NCI-H1930 (cell line): ENCODE measurements at regions not wholly inside any gene's neighbourhood (a gene's known extent, or its start where the extent isn't known, plus 50 kb on each side); places are given as distances from the start of the nearest gene placed in this dataset.
"Not testable (repeated sequence)": the region's sequence is repeated elsewhere in the genome, so short reads cannot be mapped to it uniquely, and the experiment has no call there.

ENCODE experiments used
- DNase-seq, 2 experiments: peaks; one replicate each; lab custom pipeline; 2025; lab: John Stamatoyannopoulos, UW

GRCh38 chr5:40277161-40277906, 402.4 kb upstream of the PTGER4 start:
- no peak for DNase-seq

GRCh38 chr5:40276426-40277102, 403.2 kb upstream of the PTGER4 start:
- DNase-seq, result no peak

GRCh38 chr5:40274568-40274967, 405.1 kb upstream of the PTGER4 start:
- no peak for DNase-seq

GRCh38 chr5:40273936-40274335, 405.8 kb upstream of the PTGER4 start:
- no peak for DNase-seq

GRCh38 chr5:40271476-40271875, 408.2 kb upstream of the PTGER4 start:
- no peak for DNase-seq

- DNase-seq, result no peak
Measured at GRCh38 chr5:40270274-40270845, 409.4 kb upstream of the PTGER4 start.

GRCh38 chr5:40268088-40268487, 411.6 kb upstream of the PTGER4 start:
- no peak for DNase-seq

- no peak for DNase-seq
Measured at GRCh38 chr5:40266952-40267351, 412.8 kb upstream of the PTGER4 start.

GRCh38 chr5:40261984-40262383, 417.7 kb upstream of the PTGER4 start:
- DNase-seq, result no peak

- no peak for DNase-seq
Measured at GRCh38 chr5:40260361-40260760, 419.4 kb upstream of the PTGER4 start.

GRCh38 chr5:40258222-40258621, 421.5 kb upstream of the PTGER4 start:
- no peak for DNase-seq

GRCh38 chr5:40240671-40241070, 439.0 kb upstream of the PTGER4 start:
- DNase-seq, result no peak

- no peak for DNase-seq
Measured at GRCh38 chr5:40240111-40240510, 439.6 kb upstream of the PTGER4 start.

- no peak for DNase-seq
Measured at GRCh38 chr5:40238066-40238745, 441.5 kb upstream of the PTGER4 start.

- no peak for DNase-seq
Measured at GRCh38 chr5:40235471-40236400, 444.0 kb upstream of the PTGER4 start.

GRCh38 chr5:40233268-40233667, 446.4 kb upstream of the PTGER4 start:
- no peak for DNase-seq

- DNase-seq, result no peak
Measured at GRCh38 chr5:40227931-40228330, 451.8 kb upstream of the PTGER4 start.

GRCh38 chr5:40227366-40227765, 452.3 kb upstream of the PTGER4 start:
- DNase-seq, result no peak

- DNase-seq, result no peak
Measured at GRCh38 chr5:40226906-40227305, 452.8 kb upstream of the PTGER4 start.

GRCh38 chr5:40225147-40225546, 454.6 kb upstream of the PTGER4 start:
- not testable (repeated sequence) for DNase-seq

- no peak for DNase-seq
Measured at GRCh38 chr5:40224421-40224820, 455.3 kb upstream of the PTGER4 start.
